ENCODE measurements at regions not wholly inside any gene's neighbourhood (a gene's known extent, or its start where the extent isn't known, plus 50 kb on each side); places are given as distances from the start of the nearest gene placed in this dataset.

GRCh38 chr15:98504998-98505397 lies 143.3 kb upstream of the IGF1R start:
- no peak for TF ChIP-seq CEBPB (IDR thresholded peaks at IDR 0.05)
- no peak for TF ChIP-seq ZFP36 (IDR thresholded peaks at IDR 0.05; ENCODE audit: borderline replicate concordance, partially characterized antibody)
- TF ChIP-seq HDAC2 (IDR thresholded peaks at IDR 0.05) = no peak
- ChIA-PET POLR2A (no interaction called here), CTCF (no interaction called here)
- H3K9me3 ChIP-seq = peaks cover 8% of the 10 kb centered on the region; the same call in 2 of the 3 replicates
- H3K27ac ChIP-seq = no peak overlapping the region
- 53% methylated on average over 9 of the region's 9 CpGs for WGBS (ENCODE audit: missing lambda C conversion rate)
- no peak for DNase-seq (ENCODE audit: low read depth in 1 of 2, low spot score in 1 of 2)
- no peak overlapping the region for H3K4me2 ChIP-seq
- H3K4me3 ChIP-seq = no peak overlapping the region
- no peak; a peak in 1 of 6 replicates for ATAC-seq
- H3K4me1 ChIP-seq = 0 out of 3 replicates have a peak, but pooled peaks cover 2% of the 10 kb centered on the region
- no peak for FAIRE-seq

- Histone ChIP-seq H3K4me1 (0 out of 3 replicates have a peak, but pooled peaks cover 2% of the 10 kb centered on the region), H3K27ac (no peak overlapping the region), H3K4me2 (no peak overlapping the region), H3K4me3 (no peak overlapping the region), H3K9me3 (peaks cover 2% of the 10 kb centered on the region; the same call in 1 of the 3 replicates)
- TF ChIP-seq EHMT2 (IDR thresholded peaks at IDR 0.05; ENCODE audit: low read depth) = no peak
- no peak for TF ChIP-seq KDM1A (IDR thresholded peaks at IDR 0.05; ENCODE audit: low read depth)
- TF ChIP-seq HOXB13 (CRISPR knock-in tag; IDR thresholded peaks at IDR 0.05; ENCODE audit: low read depth) = no peak
- TF ChIP-seq CEBPB (IDR thresholded peaks at IDR 0.05) = peak in 1 of 2 experiments; percentile 41; a peak in 2 of 4 replicates
- no peak for DNase-seq (ENCODE audit: low read depth in 1 of 2, low spot score in 1 of 2)
- ChIA-PET CTCF (no interaction called here), POLR2A (no interaction called here)
- FAIRE-seq = no peak
- ATAC-seq = peak in 1 of 2 experiments; percentile 38; a peak in 3 of 6 replicates
- WGBS (ENCODE audit: missing lambda C conversion rate) = 29% methylated on average over 7 of the region's 7 CpGs
Observed at GRCh38 chr15:98505611-98506031, 142.7 kb upstream of the IGF1R start.

- CTCF ChIA-PET = interaction anchor here (5.8 kb wide), 1 partner anchor 14 kb away, joined by 28 read pairs; no protein-coding TSS in a partner anchor
- POLR2A ChIA-PET = no interaction called here
- Histone ChIP-seq H3K27ac (no peak overlapping the region), H3K4me2 (no peak overlapping the region), H3K4me3 (no peak overlapping the region), H3K4me1 (0 out of 3 replicates have a peak, but pooled peaks cover 2% of the 10 kb centered on the region), H3K9me3 (no peaks in the 10 kb centered on the region; the same call in 2 of the 3 replicates)
- FAIRE-seq (no peak), ATAC-seq (no peak), DNase-seq (ENCODE audit: low read depth in 1 of 2, low spot score in 1 of 2) (no peak)
- TF ChIP-seq MYC (IDR thresholded peaks at IDR 0.05; ENCODE audit: borderline replicate concordance, low read length) = no peak
- TF ChIP-seq PBX3 (IDR thresholded peaks at IDR 0.05) = no peak
- TF ChIP-seq ZSCAN20 (CRISPR knock-in tag; IDR thresholded peaks at IDR 0.05) = no peak
- WGBS (ENCODE audit: missing lambda C conversion rate) = 55% methylated on average over 7 of the region's 7 CpGs
Observed at GRCh38 chr15:98506172-98506571, 142.2 kb upstream of the IGF1R start.

DNA sequence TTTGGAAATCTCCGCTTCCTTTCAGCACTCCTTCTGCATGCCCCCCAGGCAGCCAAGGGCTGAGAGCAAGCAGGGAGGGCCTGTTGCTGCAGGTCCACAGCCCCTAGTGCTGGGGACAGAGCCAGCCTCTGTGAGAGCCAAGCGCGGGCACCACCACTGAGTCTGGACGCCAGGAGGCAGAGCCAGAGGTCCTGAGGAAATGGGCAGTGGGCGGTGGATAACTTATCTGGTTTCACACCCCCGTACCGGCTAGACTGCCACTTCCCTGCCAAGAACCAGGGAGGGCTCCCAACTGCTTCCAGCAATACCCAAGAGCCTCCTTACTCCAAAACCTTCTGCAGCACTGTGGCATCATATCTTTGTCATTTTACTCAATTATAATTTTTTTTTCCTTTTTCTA lies 141.6 kb upstream of the IGF1R start:
- WGBS (ENCODE audit: missing lambda C conversion rate) = 53% methylated on average over 7 of the region's 7 CpGs
- TF ChIP-seq E2F6 (IDR thresholded peaks at IDR 0.05; ENCODE audit: borderline replicate concordance, low read depth) (no peak), NFE2L2 (conservative IDR thresholded peaks at IDR 0.05; ENCODE audit: low read length) (no peak), JUNB (IDR thresholded peaks at IDR 0.05) (no peak), SREBF2 (IDR thresholded peaks at IDR 0.05) (no peak), CBX2 (IDR thresholded peaks at IDR 0.05; ENCODE audit: borderline replicate concordance, low read depth) (no peak)
- FAIRE-seq (no peak), ATAC-seq (no peak), DNase-seq (ENCODE audit: low read depth in 1 of 2, low spot score in 1 of 2) (no peak)
- 0 out of 3 replicates have a peak, but pooled peaks cover 2% of the 10 kb centered on the region for H3K4me1 ChIP-seq
- CTCF ChIA-PET = interaction anchor here (1.6 to 5.8 kb wide), 2 partner anchors 13 to 78 kb away, joined by 3 to 28 read pairs; no protein-coding TSS in a partner anchor
- no peaks in the 10 kb centered on the region; the same call in 2 of the 3 replicates for H3K9me3 ChIP-seq
- no peak overlapping the region for H3K4me3 ChIP-seq
- H3K4me2 ChIP-seq = no peak overlapping the region
- no peak overlapping the region for H3K27ac ChIP-seq
- POLR2A ChIA-PET = no interaction called here

- CTCF ChIA-PET = interaction anchor here (0.6 to 2.3 kb wide), 8 partner anchors 9 to 587 kb away, joined by 3 to 9 read pairs (median 3); no protein-coding TSS in a partner anchor
- POLR2A ChIA-PET = no interaction called here
- Histone ChIP-seq H3K4me2 (no peak overlapping the region), H3K27ac (no peak overlapping the region), H3K4me3 (no peak overlapping the region), H3K4me1 (no peaks in the 10 kb centered on the region), H3K9me3 (no peaks in the 10 kb centered on the region)
- ATAC-seq (peak; percentile 25 to 41; a peak in 1 of 6 replicates), FAIRE-seq (no peak), DNase-seq (ENCODE audit: low read depth in 1 of 2, low spot score in 1 of 2) (no peak)
- WGBS (ENCODE audit: missing lambda C conversion rate) = 60% methylated on average over 7 of the region's 7 CpGs
- TF ChIP-seq RNF2 (IDR thresholded peaks at IDR 0.05; ENCODE audit: borderline replicate concordance, low read depth) (no peak), CHD4 (IDR thresholded peaks at IDR 0.05; ENCODE audit: borderline replicate concordance) (no peak), MAZ (IDR thresholded peaks at IDR 0.05; ENCODE audit: borderline replicate concordance, low read depth, low read length) (no peak), ELK1 (IDR thresholded peaks at IDR 0.05; ENCODE audit: low read depth, low read length) (no peak), CHD2 (IDR thresholded peaks at IDR 0.05; ENCODE audit: low read length, partially characterized antibody) (no peak), EP300 (IDR thresholded peaks at IDR 0.05) (no peak), ZFP36 (IDR thresholded peaks at IDR 0.05; ENCODE audit: borderline replicate concordance, partially characterized antibody) (no peak), RAD21 (conservative IDR thresholded peaks at IDR 0.05 in 1 of 2, IDR thresholded peaks at IDR 0.05 in 1 of 2) (no peak), RFX5 (IDR thresholded peaks at IDR 0.05) (no peak), ZC3H11A (IDR thresholded peaks at IDR 0.05) (no peak), FOXS1 (CRISPR knock-in tag; IDR thresholded peaks at IDR 0.05) (no peak), GATA3 (IDR thresholded peaks at IDR 0.05; ENCODE audit: borderline replicate concordance) (no peak), ZSCAN20 (CRISPR knock-in tag; IDR thresholded peaks at IDR 0.05) (no peak), HEYL (CRISPR knock-in tag; IDR thresholded peaks at IDR 0.05) (no peak)
Observed at GRCh38 chr15:98513428-98513986, 134.8 kb upstream of the IGF1R start.

Measured in A549 (cell line).